IMR-90 (cell line): ENCODE measurements at regions not wholly inside any gene's neighbourhood (a gene's known extent, or its start where the extent isn't known, plus 50 kb on each side); places are given as distances from the start of the nearest gene placed in this dataset.

Source experiments
- ATAC-seq: fragments of 200-7000 bp; cut with Tn5 transposase; 2 replicates; pipeline ENCODE4 v1.9.1; 2020; ENCODE audit warnings: low read depth, mild to moderate bottlenecking, moderate library complexity
- BruUV-seq: library from RNA; stranded (reverse); fragments of 400-500 nt; replicated peaks from 2 replicates; lab custom pipeline; 2021; lab: Mats Ljungman, UMichigan
- CTCF ChIA-PET: fragments of 300-600 bp; formaldehyde crosslinking; extraction: SDS; loops from one replicate; lab custom pipeline; 2021; ENCODE audit warnings: antibody characterized with exemption; lab: Yijun Ruan, JAX
- POLR2A ChIA-PET: fragments of 300-600 bp; sonication (Branson Sonifier 250); formaldehyde crosslinking; loops from one replicate; lab custom pipeline; 2022; ENCODE audit warnings: antibody characterized with exemption; ENCODE audit not compliant: unreplicated experiment; lab: Charles Lee
- DNase-seq: peaks from one replicate; pipeline ENCODE4 v3.0.0; 2013
- H2AFZ ChIP-seq: replicated peaks from 2 replicates; pipeline ENCODE3; 2013; ENCODE audit warnings: low read length, mild to moderate bottlenecking; ENCODE audit not compliant: poor library complexity
- H2AK5ac ChIP-seq: 2 replicates; pipeline ENCODE4 v1.6.1; 2013; ENCODE audit warnings: low read depth, low read length, inconsistent platforms
- H2AK9ac ChIP-seq: replicated peaks from 2 replicates; pipeline ENCODE3; 2013; ENCODE audit warnings: mild to moderate bottlenecking, low read depth, low read length, moderate library complexity; ENCODE audit not compliant: poor library complexity
- H2BK120ac ChIP-seq: 2 replicates; pipeline ENCODE4 v1.6.1; 2013; ENCODE audit warnings: low read depth, low read length, inconsistent platforms
- H2BK15ac ChIP-seq: 3 replicates; pipeline ENCODE4 v1.6.1; 2013; ENCODE audit warnings: low read depth, low read length, inconsistent platforms
- H2BK20ac ChIP-seq: 2 replicates; pipeline ENCODE4 v1.6.1; 2013; ENCODE audit warnings: low read depth, mild to moderate bottlenecking, inconsistent platforms, low read length, moderate library complexity
- H2BK5ac ChIP-seq: 2 replicates; pipeline ENCODE4 v1.6.1; 2013; ENCODE audit warnings: mild to moderate bottlenecking, low read depth, low read length, inconsistent platforms; ENCODE audit not compliant: poor library complexity, severe bottlenecking
- H3K14ac ChIP-seq: replicated peaks from 2 replicates; pipeline ENCODE4 v1.6.1; 2013; ENCODE audit warnings: low read depth, low read length, inconsistent platforms
- H3K18ac ChIP-seq: 2 replicates; pipeline ENCODE4 v1.6.1; 2013; ENCODE audit warnings: low read depth, low read length, control low read depth
- H3K23ac ChIP-seq: 2 replicates; pipeline ENCODE4 v1.6.1; 2013; ENCODE audit warnings: low read depth, low read length, inconsistent platforms
- H3K27ac ChIP-seq: 2 replicates; pipeline ENCODE4 v1.5.1; 2013; ENCODE audit warnings: mild to moderate bottlenecking, control low read depth, low read length; ENCODE audit not compliant: insufficient read depth
- H3K27me3 ChIP-seq: 2 replicates; pipeline ENCODE4 v1.6.1; 2013; ENCODE audit warnings: low read length; ENCODE audit not compliant: control insufficient read depth, insufficient read depth
- H3K36me3 ChIP-seq: 2 replicates; pipeline ENCODE4 v1.6.1; 2013; ENCODE audit warnings: low read length, mixed read lengths; ENCODE audit not compliant: control insufficient read depth, insufficient read depth
- H3K4ac ChIP-seq: 2 replicates; pipeline ENCODE4 v1.6.1; 2013; ENCODE audit warnings: low read depth, low read length, inconsistent platforms
- H3K4me1 ChIP-seq: 2 replicates; pipeline ENCODE4 v1.6.1; 2013; ENCODE audit warnings: low read length, mixed read lengths; ENCODE audit not compliant: control insufficient read depth, insufficient read depth
- H3K4me2 ChIP-seq: 2 replicates; pipeline ENCODE4 v1.6.1; 2013; ENCODE audit warnings: low read depth, mild to moderate bottlenecking, control low read depth, low read length, moderate library complexity
- H3K4me3 ChIP-seq: 2 replicates; pipeline ENCODE4 v1.5.1; 2013; ENCODE audit warnings: low read depth, mild to moderate bottlenecking, control low read depth, low read length, moderate library complexity; ENCODE audit not compliant: insufficient read depth
- H3K56ac ChIP-seq: 2 replicates; pipeline ENCODE4 v1.6.1; 2013; ENCODE audit warnings: low read length, inconsistent platforms; ENCODE audit not compliant: insufficient read depth; ENCODE audit errors: extremely low read depth
- H3K79me1 ChIP-seq, 2 experiments: 2 replicates each; pipeline ENCODE4 v1.6.1; 2013; ENCODE audit warnings: low read length in 2 of 2, inconsistent platforms in 1 of 2, low read depth in 1 of 2
- H3K9ac ChIP-seq: 2 replicates; pipeline ENCODE4 v1.6.1; 2013; ENCODE audit warnings: low read depth, low read length, control low read depth
- H3K9me1 ChIP-seq: 2 replicates; pipeline ENCODE4 v1.6.1; 2013; ENCODE audit warnings: low read length, inconsistent platforms; ENCODE audit not compliant: insufficient read depth
- H3K9me3 ChIP-seq: 2 replicates; pipeline ENCODE4 v1.6.1; 2013; ENCODE audit warnings: low read length; ENCODE audit not compliant: control insufficient read depth, insufficient read depth
- H4K20me1 ChIP-seq: 2 replicates; pipeline ENCODE4 v1.6.1; 2013; ENCODE audit warnings: low read length, inconsistent platforms; ENCODE audit not compliant: insufficient read depth
- H4K5ac ChIP-seq: 2 replicates; pipeline ENCODE4 v1.6.1; 2013; ENCODE audit warnings: mild to moderate bottlenecking, low read depth, low read length, control low read depth
- H4K8ac ChIP-seq, 2 experiments: 2 replicates each; pipeline ENCODE4 v1.6.1; 2013; ENCODE audit warnings: low read depth in 2 of 2, low read length in 2 of 2, control low read depth in 1 of 2, inconsistent platforms in 1 of 2
- H4K91ac ChIP-seq: 2 replicates; pipeline ENCODE4 v1.6.1; 2013; ENCODE audit warnings: low read depth, low read length, inconsistent platforms; ENCODE audit not compliant: insufficient read depth
- BHLHE40 ChIP-seq: fragments of 150-350 bp; IDR thresholded peaks from 2 replicates; pipeline ENCODE4 v1.6.1; 2016; ENCODE audit warnings: mild to moderate bottlenecking, low read depth, low read length
- CHD1 ChIP-seq: IDR thresholded peaks from 2 replicates; pipeline ENCODE4 v1.6.1; 2012; ENCODE audit warnings: low read depth, low read length, improper control_type of control experiment
- NFE2L2 ChIP-seq: fragments of 150-350 bp; IDR thresholded peaks from 2 replicates; pipeline ENCODE4 v1.6.1; 2016; ENCODE audit warnings: low read depth, mild to moderate bottlenecking, low read length
- POLR2A ChIP-seq: IDR thresholded peaks from 2 replicates; pipeline ENCODE4 v1.6.1; 2012; ENCODE audit warnings: mild to moderate bottlenecking, low read depth, low read length
- WGBS, 2 experiments: methylation state at CpG; one replicate each; pipeline versions ENCODE4 v1.1.5 to v1.1.7; 2013; ENCODE audit warnings: missing lambda C conversion rate in 2 of 2; ENCODE audit not compliant: insufficient read length in 1 of 2; ENCODE audit errors: extremely low coverage in 2 of 2; 5-methylcytosine and 5-hydroxymethylcytosine counted together
- dilution Hi-C: fragments of 300-500 bp; cut with HindIII; formaldehyde crosslinking; loops from one replicate; pipeline ENCODE4 v1.14.3; 2018; ENCODE audit warnings: low sequenced_read_pairs; ENCODE audit not compliant: unreplicated experiment
- in situ Hi-C: fragments of 300-500 bp; cut with MboI; formaldehyde crosslinking; loops from 3 replicates; pipeline ENCODE4 v1.14.3; 2019; ENCODE audit warnings: low sequenced_read_pairs, inconsistent platforms, mixed read lengths
- intact Hi-C: fragments of 100-400 bp; cut with micrococcal nuclease; formaldehyde crosslinking; loops from 2 replicates; pipeline ENCODE4 v1.10.0; 2022
- TF ChIP-seq, protein P1 (sequence below): fragments of 150-350 bp; IDR thresholded peaks from 2 replicates; pipeline ENCODE4 v1.6.1; 2016; ENCODE audit warnings: low read depth, mild to moderate bottlenecking, low read length, moderate library complexity, borderline replicate concordance

DNA sequence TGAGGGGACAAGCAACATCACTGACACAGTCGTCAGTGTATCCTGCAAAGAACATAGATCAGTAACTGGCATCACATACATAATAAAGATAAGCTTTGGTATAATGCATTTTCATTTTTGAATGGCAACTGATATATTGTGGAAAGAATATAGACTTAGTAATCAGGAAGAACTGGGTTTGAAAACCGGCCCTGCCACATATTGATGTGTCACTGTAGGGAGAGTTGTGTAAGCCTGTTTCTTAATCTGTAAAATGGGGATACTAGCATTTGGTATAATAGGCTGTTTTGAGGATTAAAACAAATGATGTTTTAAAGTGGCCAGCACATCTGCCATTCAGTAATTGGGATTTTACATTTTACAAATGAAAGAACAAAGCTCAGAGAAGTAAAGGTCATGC lies 277.8 kb upstream of the CNTNAP5 start:
- Histone ChIP-seq H3K14ac (no peak overlapping the region), H3K23ac (no peak overlapping the region), H3K9me3 (no peaks in the 10 kb centered on the region)

More for the DNA sequence above, 277.8 kb upstream of the CNTNAP5 start:
- TF ChIP-seq POLR2A (no peak), NFE2L2 (no peak), BHLHE40 (no peak), CHD1 (no peak)
- TF ChIP-seq, protein P1, sequence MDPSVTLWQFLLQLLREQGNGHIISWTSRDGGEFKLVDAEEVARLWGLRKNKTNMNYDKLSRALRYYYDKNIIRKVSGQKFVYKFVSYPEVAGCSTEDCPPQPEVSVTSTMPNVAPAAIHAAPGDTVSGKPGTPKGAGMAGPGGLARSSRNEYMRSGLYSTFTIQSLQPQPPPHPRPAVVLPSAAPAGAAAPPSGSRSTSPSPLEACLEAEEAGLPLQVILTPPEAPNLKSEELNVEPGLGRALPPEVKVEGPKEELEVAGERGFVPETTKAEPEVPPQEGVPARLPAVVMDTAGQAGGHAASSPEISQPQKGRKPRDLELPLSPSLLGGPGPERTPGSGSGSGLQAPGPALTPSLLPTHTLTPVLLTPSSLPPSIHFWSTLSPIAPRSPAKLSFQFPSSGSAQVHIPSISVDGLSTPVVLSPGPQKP = no peak
- Histone ChIP-seq H3K4me2 (no peak overlapping the region), H3K4me1 (no peaks in the 10 kb centered on the region), H3K9me1 (no peaks in the 10 kb centered on the region), H4K91ac (no peak overlapping the region), H2AFZ (no peak overlapping the region), H3K56ac (no peak overlapping the region), H3K27ac (no peak overlapping the region), H4K8ac (no peak overlapping the region), H2BK15ac (no peak overlapping the region), H3K27me3 (no peaks in the 10 kb centered on the region), H3K36me3 (no peaks in the 10 kb centered on the region), H3K9ac (no peak overlapping the region), H3K18ac (no peak overlapping the region), H4K20me1 (no peaks in the 10 kb centered on the region), H4K5ac (no peak overlapping the region), H2BK5ac (no peak overlapping the region), H3K4me3 (no peak overlapping the region), H3K4ac (no peak overlapping the region), H3K79me1 (no peaks in the 10 kb centered on the region), H2BK120ac (no peak overlapping the region), H2AK9ac (no peak overlapping the region), H2AK5ac (no peak overlapping the region), H2BK20ac (no peak overlapping the region)
- ATAC-seq = no peak
- WGBS, 2 experiments = no CpG with 5 or more reads among the region's 2 CpGs
- ChIA-PET POLR2A (no interaction called here), CTCF (interaction anchor here (0.7 kb wide), 1 partner anchor 19 kb away, joined by 3 read pairs; no protein-coding TSS in a partner anchor)
- no TSS peak for BruUV-seq
- in situ Hi-C loops (no loop called here), intact Hi-C loops (no loop called here), dilution Hi-C loops (no loop called here)
- no peak for DNase-seq
